ENCODE measurements at regions not wholly inside any gene's neighbourhood (a gene's known extent, or its start where the extent isn't known, plus 50 kb on each side); places are given as distances from the start of the nearest gene placed in this dataset.

- DNase-seq, result no peak
- peaks cover under 1% of the 10 kb centered on the region for H3K9me3 Mint-ChIP-seq (ENCODE audit: low read depth, unreplicated experiment)
- BruUV-seq (replicated peaks), result no TSS peak
- H3K36me3 Mint-ChIP-seq (ENCODE audit: insufficient read depth, unreplicated experiment), result no peaks in the 10 kb centered on the region
- no peak overlapping the region for H3K4me3 Mint-ChIP-seq (ENCODE audit: low read depth, unreplicated experiment)
- peaks cover 60% of the 10 kb centered on the region for H3K27me3 Mint-ChIP-seq (ENCODE audit: unreplicated experiment)
- TF ChIP-seq CTCF (IDR thresholded peaks at IDR 0.05; ENCODE audit: unreplicated experiment), result no peak
- no peak overlapping the region for H3K27ac Mint-ChIP-seq (ENCODE audit: unreplicated experiment)
- CTCF ChIA-PET, result interaction anchor here (0.7 kb wide), 1 partner anchor 72 kb away, joined by 4 read pairs; no protein-coding TSS in a partner anchor
- intact Hi-C loops (cut with micrococcal nuclease; ENCODE audit: unreplicated experiment), result no loop called here
- no peaks in the 10 kb centered on the region for H3K4me1 Mint-ChIP-seq (ENCODE audit: low read depth, unreplicated experiment)
These were observed 509.6 kb downstream of the MID1IP1 start for GRCh38 chrX:39310891-39311290.

DNA sequence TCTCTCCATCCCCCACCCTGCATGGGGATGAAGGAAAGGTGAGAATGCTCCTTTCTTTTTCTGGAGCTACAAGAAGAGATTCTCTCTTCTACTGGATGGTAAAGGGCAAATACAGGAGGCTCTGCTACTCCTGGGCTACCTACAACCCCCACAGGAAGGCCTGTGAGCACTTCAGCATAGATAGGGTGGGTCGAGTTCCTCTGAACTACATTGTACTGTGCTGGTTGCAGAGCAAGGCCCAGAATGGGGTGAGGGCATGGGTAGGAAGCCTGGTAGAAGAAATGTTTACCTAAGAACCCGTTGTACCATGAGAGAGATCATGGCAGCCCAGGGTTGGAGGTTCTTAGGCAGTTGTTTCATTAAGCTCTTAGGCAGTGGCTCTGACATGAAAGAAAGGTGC lies 510.4 kb downstream of the MID1IP1 start:
- CTCF ChIA-PET, result no interaction called here
- no peak for DNase-seq
- no peak for TF ChIP-seq CTCF (IDR thresholded peaks at IDR 0.05; ENCODE audit: unreplicated experiment)
- H3K27me3 Mint-ChIP-seq (ENCODE audit: unreplicated experiment), result peaks cover 60% of the 10 kb centered on the region
- H3K4me3 Mint-ChIP-seq (ENCODE audit: low read depth, unreplicated experiment), result no peak overlapping the region
- no peaks in the 10 kb centered on the region for H3K36me3 Mint-ChIP-seq (ENCODE audit: insufficient read depth, unreplicated experiment)
- peaks cover 3% of the 10 kb centered on the region for H3K9me3 Mint-ChIP-seq (ENCODE audit: low read depth, unreplicated experiment)
- BruUV-seq (replicated peaks), result no TSS peak
- H3K4me1 Mint-ChIP-seq (ENCODE audit: low read depth, unreplicated experiment), result no peaks in the 10 kb centered on the region
- H3K27ac Mint-ChIP-seq (ENCODE audit: unreplicated experiment), result no peak overlapping the region
- intact Hi-C loops (cut with micrococcal nuclease; ENCODE audit: unreplicated experiment), result no loop called here

GRCh38 chrX:39313146-39313545 lies 511.9 kb downstream of the MID1IP1 start:
- no peak for TF ChIP-seq CTCF (IDR thresholded peaks at IDR 0.05; ENCODE audit: unreplicated experiment)
- Mint-ChIP-seq H3K27ac (ENCODE audit: unreplicated experiment) (no peak overlapping the region), H3K36me3 (ENCODE audit: insufficient read depth, unreplicated experiment) (no peaks in the 10 kb centered on the region), H3K9me3 (ENCODE audit: low read depth, unreplicated experiment) (peaks cover 3% of the 10 kb centered on the region), H3K27me3 (ENCODE audit: unreplicated experiment) (peaks cover 60% of the 10 kb centered on the region), H3K4me3 (ENCODE audit: low read depth, unreplicated experiment) (no peak overlapping the region), H3K4me1 (ENCODE audit: low read depth, unreplicated experiment) (no peaks in the 10 kb centered on the region)
- DNase-seq, result no peak
- CTCF ChIA-PET, result no interaction called here
- intact Hi-C loops (cut with micrococcal nuclease; ENCODE audit: unreplicated experiment), result no loop called here
- BruUV-seq (replicated peaks), result no TSS peak

DNA sequence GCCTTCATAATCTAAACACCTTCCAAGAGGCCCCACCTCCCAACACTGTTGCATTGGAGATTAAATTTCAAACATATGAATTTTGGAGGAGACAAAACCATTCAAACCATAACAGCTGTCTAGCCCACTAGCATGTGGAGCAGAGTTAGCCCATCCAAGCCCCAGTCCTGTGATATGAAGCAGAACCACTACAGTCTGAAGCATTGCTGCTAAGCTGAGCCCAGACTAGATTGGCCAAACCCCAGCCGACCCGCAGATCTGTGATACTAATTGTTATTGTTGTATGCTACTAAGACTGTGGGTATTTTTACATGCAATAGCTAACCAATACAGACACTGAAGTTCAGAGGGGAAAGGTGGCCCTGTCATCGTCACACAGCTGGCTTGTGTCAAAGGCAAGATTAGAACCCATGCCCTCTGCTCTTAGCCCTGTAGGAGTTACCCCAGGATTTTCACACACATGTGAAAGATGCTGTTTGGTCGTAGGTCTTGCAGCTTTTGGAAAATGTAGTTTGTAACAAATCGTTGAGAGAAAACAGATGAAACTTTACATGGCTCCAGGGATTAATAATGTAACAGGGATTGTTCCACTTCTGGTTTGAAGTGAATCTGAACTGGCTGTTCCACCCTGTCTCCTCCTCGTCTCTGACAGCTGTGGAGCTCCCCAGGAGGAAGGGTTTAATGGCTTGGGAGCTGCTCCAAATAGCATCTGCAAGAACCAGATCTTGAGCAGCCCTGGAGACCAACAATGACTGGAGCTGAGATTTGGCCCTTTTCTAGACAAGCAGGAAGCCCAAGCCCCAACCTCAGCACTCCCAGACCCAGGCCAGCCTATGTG lies 517.5 kb downstream of the MID1IP1 start:
- Mint-ChIP-seq H3K36me3 (ENCODE audit: insufficient read depth, unreplicated experiment) (no peaks in the 10 kb centered on the region), H3K4me1 (ENCODE audit: low read depth, unreplicated experiment) (no peaks in the 10 kb centered on the region), H3K4me3 (ENCODE audit: low read depth, unreplicated experiment) (no peak overlapping the region), H3K9me3 (ENCODE audit: low read depth, unreplicated experiment) (peaks cover 3% of the 10 kb centered on the region), H3K27me3 (ENCODE audit: unreplicated experiment) (peaks cover 39% of the 10 kb centered on the region), H3K27ac (ENCODE audit: unreplicated experiment) (no peak overlapping the region)
- intact Hi-C loops (cut with micrococcal nuclease; ENCODE audit: unreplicated experiment), result no loop called here
- DNase-seq, result no peak
- CTCF ChIA-PET, result no interaction called here
- no TSS peak for BruUV-seq (replicated peaks)
- no peak for TF ChIP-seq CTCF (IDR thresholded peaks at IDR 0.05; ENCODE audit: unreplicated experiment)

All from Calu3 (cell line).